ENCODE measurements at regions not wholly inside any gene's neighbourhood (a gene's known extent, or its start where the extent isn't known, plus 50 kb on each side); places are given as distances from the start of the nearest gene placed in this dataset.

- intact Hi-C loops (cut with micrococcal nuclease) = no loop called here
- ATAC-seq (no peak), DNase-seq (ENCODE audit: low read depth, low spot score) (no peak)
- H3K9me3 ChIP-seq (ENCODE audit: control insufficient read depth in 1 of 2, insufficient read depth in 1 of 2, low read depth in 1 of 2, low read length in 2 of 2) = no peaks in the 10 kb centered on the region
- no peaks in the 10 kb centered on the region for H3K4me1 ChIP-seq (ENCODE audit: control insufficient read depth in 1 of 2, insufficient read depth in 2 of 2, low read length in 2 of 2)
- H4K20me1 ChIP-seq (ENCODE audit: insufficient read depth) = no peaks in the 10 kb centered on the region
- H3K27ac ChIP-seq (ENCODE audit: low read depth, low read length) = no peak overlapping the region
- no peak overlapping the region for H3K9ac ChIP-seq (ENCODE audit: low read length)
- no peak overlapping the region for H3K4me2 ChIP-seq (ENCODE audit: low read length)
- CTCF ChIA-PET = interaction anchor here (1.6 kb wide), 1 partner anchor 8 kb away, joined by 7 read pairs; no protein-coding TSS in a partner anchor
- H3K79me2 ChIP-seq (ENCODE audit: insufficient read depth, low read length) = no peaks in the 10 kb centered on the region
- no TSS peak for BruUV-seq (replicated peaks)
- TF ChIP-seq ATF3 (IDR thresholded peaks at IDR 0.05) = no peak
- TF ChIP-seq SRF (IDR thresholded peaks at IDR 0.05; ENCODE audit: low read depth) = no peak
- no peak for TF ChIP-seq ELF1 (IDR thresholded peaks at IDR 0.05; ENCODE audit: borderline replicate concordance, low read depth)
- TF ChIP-seq SP1 (IDR thresholded peaks at IDR 0.05; ENCODE audit: low read depth) = no peak
- TF ChIP-seq YY1 (IDR thresholded peaks at IDR 0.05; ENCODE audit: extremely low read depth, insufficient replicate concordance, low read depth, low read length) = no peak
- no peak for TF ChIP-seq CBX3 (IDR thresholded peaks at IDR 0.05; ENCODE audit: low read depth)
- TF ChIP-seq JUND (IDR thresholded peaks at IDR 0.05) = no peak
- TF ChIP-seq ZNF274 (IDR thresholded peaks at IDR 0.05; ENCODE audit: low read depth, low read length) = no peak
- TF ChIP-seq EGR1 (IDR thresholded peaks at IDR 0.05; ENCODE audit: low read depth) = no peak
- TF ChIP-seq EZH2phosphoT487 (IDR thresholded peaks at IDR 0.05; ENCODE audit: borderline replicate concordance) = no peak
- no peak for TF ChIP-seq SIN3A (IDR thresholded peaks at IDR 0.05; ENCODE audit: low read depth)
- TF ChIP-seq, protein P1, sequence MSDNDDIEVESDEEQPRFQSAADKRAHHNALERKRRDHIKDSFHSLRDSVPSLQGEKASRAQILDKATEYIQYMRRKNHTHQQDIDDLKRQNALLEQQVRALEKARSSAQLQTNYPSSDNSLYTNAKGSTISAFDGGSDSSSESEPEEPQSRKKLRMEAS (IDR thresholded peaks at IDR 0.05) = no peak
- no peak for TF ChIP-seq ZBTB33 (IDR thresholded peaks at IDR 0.05; ENCODE audit: extremely low read depth, insufficient replicate concordance, low read length)
- no peak for TF ChIP-seq POLR2A (IDR thresholded peaks at IDR 0.05; ENCODE audit: borderline replicate concordance, extremely low read depth, insufficient read depth, insufficient read length)
- no peak for TF ChIP-seq FOSL1 (IDR thresholded peaks at IDR 0.05; ENCODE audit: low read depth)
- no peak for TF ChIP-seq EZH2 (IDR thresholded peaks at IDR 0.05)
- no peak for TF ChIP-seq TCF7L2 (IDR thresholded peaks at IDR 0.05; ENCODE audit: borderline replicate concordance, extremely low read depth, insufficient read depth, insufficient read length)
- TF ChIP-seq CTCF (IDR thresholded peaks at IDR 0.05 in 2 of 3, conservative IDR thresholded peaks at IDR 0.05 in 1 of 3; ENCODE audit: borderline replicate concordance in 1 of 3, insufficient read depth in 1 of 3, low read depth in 2 of 3, low read length in 2 of 3) = no peak
- H3K9me2 ChIP-seq (ENCODE audit: insufficient read depth) = no peaks in the 10 kb centered on the region
- H3K36me3 ChIP-seq (ENCODE audit: control insufficient read depth in 1 of 2, insufficient read depth in 2 of 2, low read length in 2 of 2) = no peaks in the 10 kb centered on the region
- no peak overlapping the region for H3K4me3 ChIP-seq (replicated peaks in 1 of 2; ENCODE audit: low read depth in 1 of 2, low read length in 2 of 2)
- no peak overlapping the region for H2AFZ ChIP-seq (ENCODE audit: low read depth, low read length, poor library complexity, severe bottlenecking)
- POLR2A ChIA-PET = no interaction called here
- RAD21 ChIA-PET (ENCODE audit: low non-redundant PET in 1 of 2, low total read pairs in 2 of 2, uncharacterized antibody in 2 of 2, unreplicated experiment in 2 of 2) = no interaction called here
- H3K27me3 ChIP-seq (ENCODE audit: insufficient read depth, low read length) = peaks cover 21% of the 10 kb centered on the region; the same call in 1 of the 2 replicates
Measured at GRCh38 chr1:204799630-204800029, 71.0 kb upstream of the NFASC start.
